ENCODE measurements at regions not wholly inside any gene's neighbourhood (a gene's known extent, or its start where the extent isn't known, plus 50 kb on each side); places are given as distances from the start of the nearest gene placed in this dataset.

GRCh38 chr10:80794994-80795393 is 257.3 kb downstream of the SH2D4B start:
- TF ChIP-seq, protein P1, sequence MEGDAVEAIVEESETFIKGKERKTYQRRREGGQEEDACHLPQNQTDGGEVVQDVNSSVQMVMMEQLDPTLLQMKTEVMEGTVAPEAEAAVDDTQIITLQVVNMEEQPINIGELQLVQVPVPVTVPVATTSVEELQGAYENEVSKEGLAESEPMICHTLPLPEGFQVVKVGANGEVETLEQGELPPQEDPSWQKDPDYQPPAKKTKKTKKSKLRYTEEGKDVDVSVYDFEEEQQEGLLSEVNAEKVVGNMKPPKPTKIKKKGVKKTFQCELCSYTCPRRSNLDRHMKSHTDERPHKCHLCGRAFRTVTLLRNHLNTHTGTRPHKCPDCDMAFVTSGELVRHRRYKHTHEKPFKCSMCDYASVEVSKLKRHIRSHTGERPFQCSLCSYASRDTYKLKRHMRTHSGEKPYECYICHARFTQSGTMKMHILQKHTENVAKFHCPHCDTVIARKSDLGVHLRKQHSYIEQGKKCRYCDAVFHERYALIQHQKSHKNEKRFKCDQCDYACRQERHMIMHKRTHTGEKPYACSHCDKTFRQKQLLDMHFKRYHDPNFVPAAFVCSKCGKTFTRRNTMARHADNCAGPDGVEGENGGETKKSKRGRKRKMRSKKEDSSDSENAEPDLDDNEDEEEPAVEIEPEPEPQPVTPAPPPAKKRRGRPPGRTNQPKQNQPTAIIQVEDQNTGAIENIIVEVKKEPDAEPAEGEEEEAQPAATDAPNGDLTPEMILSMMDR (IDR thresholded peaks at IDR 0.05 in 2 of 3, conservative IDR thresholded peaks at IDR 0.05 in 1 of 3; ENCODE audit: control insufficient read depth in 2 of 3, extremely low read depth in 1 of 3, insufficient read depth in 1 of 3, low read depth in 3 of 3, low read length in 3 of 3): no peak
- no peak for TF ChIP-seq ZBTB40 (IDR thresholded peaks at IDR 0.05; ENCODE audit: borderline replicate concordance)
- TF ChIP-seq EP300 (IDR thresholded peaks at IDR 0.05; ENCODE audit: borderline replicate concordance in 1 of 2, control insufficient read depth in 1 of 2, low read depth in 2 of 2, low read length in 2 of 2): no peak
- TF ChIP-seq EZH2 (IDR thresholded peaks at IDR 0.05; ENCODE audit: borderline replicate concordance, control insufficient read depth, low read depth, low read length): no peak
